Tibial nerve (tissue), 4 donors: ENCODE measurements at regions not wholly inside any gene's neighbourhood (a gene's known extent, or its start where the extent isn't known, plus 50 kb on each side); places are given as distances from the start of the nearest gene placed in this dataset.

Experiments
- DNase-seq, 2 donors: peaks; one replicate each; pipeline ENCODE4 v3.0.0-alpha.2; 2019; ENCODE audit warnings: low spot score in 2 of 2
- H3K27ac ChIP-seq, 4 donors: fragments of 200-600 bp; sonication (generic) in 3 of 4; one replicate each; pipeline ENCODE4 v1.5.1; 2017 to 2019; ENCODE audit warnings: mild to moderate bottlenecking in 1 of 4
- H3K27me3 ChIP-seq, 2 donors: fragments of 200-600 bp; sonication (generic) in 1 of 2; one replicate each; pipeline versions ENCODE4 v1.5.1 to v1.6.0; 2017 to 2019
- H3K36me3 ChIP-seq, 3 donors: fragments of 200-600 bp; sonication (generic); one replicate each; pipeline ENCODE4 v1.5.1; 2018 to 2019
- H3K4me1 ChIP-seq, 4 donors: fragments of 200-600 bp; sonication (generic) in 3 of 4; one replicate each; pipeline ENCODE4 v1.5.1; 2017 to 2019
- H3K4me3 ChIP-seq, 4 donors: fragments of 200-600 bp; sonication (generic) in 3 of 4; one replicate each; pipeline ENCODE4 v1.5.1; 2017 to 2019; ENCODE audit warnings: mild to moderate bottlenecking in 1 of 4, moderate library complexity in 1 of 4
- H3K9me3 ChIP-seq, 4 donors: fragments of 200-600 bp; sonication (generic) in 3 of 4; one replicate each; pipeline ENCODE4 v1.5.1; 2017 to 2019
- EP300 ChIP-seq, 2 donors: sonication (generic); formaldehyde crosslinking; IDR thresholded peaks; one replicate each; pipeline ENCODE4 v1.6.1; 2017; ENCODE audit warnings: antibody characterized with exemption in 2 of 2, mild to moderate bottlenecking in 1 of 2
- POLR2A ChIP-seq, 2 donors: fragments of 450-650 bp; IDR thresholded peaks; one replicate each; pipeline ENCODE4 v1.6.1; 2017; ENCODE audit warnings: antibody characterized with exemption in 2 of 2, mild to moderate bottlenecking in 2 of 2, moderate library complexity in 2 of 2
- WGBS, 2 donors: methylation state at CpG; one replicate each; pipeline ENCODE4 v1.1.5; 2018; 5-methylcytosine and 5-hydroxymethylcytosine counted together
- TF ChIP-seq, protein P1 (sequence below), 5 experiments: fragments of 200-600 bp in 3 of 5; fragments of 450-650 bp in 2 of 5; sonication (generic) in 3 of 5; IDR thresholded peaks; one replicate each; pipeline ENCODE4 v1.5.1; 2016 to 2019; ENCODE audit warnings: antibody characterized with exemption in 5 of 5, mild to moderate bottlenecking in 3 of 5, moderate library complexity in 2 of 5

DNA sequence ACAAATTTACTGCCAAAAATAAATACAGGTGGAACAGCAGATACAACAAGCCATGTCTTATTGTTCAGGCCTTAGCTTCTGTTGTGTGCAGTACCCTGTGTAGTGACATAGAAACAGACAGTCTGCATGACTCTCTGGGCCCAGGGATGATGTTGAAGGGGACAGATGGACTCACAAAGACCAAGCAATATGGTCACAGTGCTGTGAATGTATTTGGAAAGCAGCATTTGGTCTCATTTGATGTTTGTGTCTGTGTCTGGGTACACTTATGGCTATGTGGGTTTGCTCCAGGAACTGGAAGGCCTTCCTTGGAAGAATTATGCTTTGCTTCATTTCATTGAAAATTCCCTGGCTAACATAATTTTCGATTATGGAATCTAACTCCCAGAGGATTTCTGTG, 158.5 kb downstream of the CDC42EP3 start:
- Histone ChIP-seq H3K27ac (no peak overlapping the region), H3K4me3 (no peak overlapping the region), H3K27me3 (peaks cover 0 to 2% of the 10 kb centered on the region in 2 donors), H3K36me3 (no peaks in the 10 kb centered on the region), H3K9me3 (peaks cover 0 to 2% (median 0%) of the 10 kb centered on the region in 4 donors), H3K4me1 (no peaks in the 10 kb centered on the region)
- WGBS, 2 donors: 85 to 90% methylated on average over 1 of the region's 1 CpG
- no peak for DNase-seq
- TF ChIP-seq EP300 (IDR thresholded peaks at IDR 0.05): no peak
- no peak for TF ChIP-seq POLR2A (IDR thresholded peaks at IDR 0.05)
- TF ChIP-seq, protein P1, sequence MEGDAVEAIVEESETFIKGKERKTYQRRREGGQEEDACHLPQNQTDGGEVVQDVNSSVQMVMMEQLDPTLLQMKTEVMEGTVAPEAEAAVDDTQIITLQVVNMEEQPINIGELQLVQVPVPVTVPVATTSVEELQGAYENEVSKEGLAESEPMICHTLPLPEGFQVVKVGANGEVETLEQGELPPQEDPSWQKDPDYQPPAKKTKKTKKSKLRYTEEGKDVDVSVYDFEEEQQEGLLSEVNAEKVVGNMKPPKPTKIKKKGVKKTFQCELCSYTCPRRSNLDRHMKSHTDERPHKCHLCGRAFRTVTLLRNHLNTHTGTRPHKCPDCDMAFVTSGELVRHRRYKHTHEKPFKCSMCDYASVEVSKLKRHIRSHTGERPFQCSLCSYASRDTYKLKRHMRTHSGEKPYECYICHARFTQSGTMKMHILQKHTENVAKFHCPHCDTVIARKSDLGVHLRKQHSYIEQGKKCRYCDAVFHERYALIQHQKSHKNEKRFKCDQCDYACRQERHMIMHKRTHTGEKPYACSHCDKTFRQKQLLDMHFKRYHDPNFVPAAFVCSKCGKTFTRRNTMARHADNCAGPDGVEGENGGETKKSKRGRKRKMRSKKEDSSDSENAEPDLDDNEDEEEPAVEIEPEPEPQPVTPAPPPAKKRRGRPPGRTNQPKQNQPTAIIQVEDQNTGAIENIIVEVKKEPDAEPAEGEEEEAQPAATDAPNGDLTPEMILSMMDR (IDR thresholded peaks at IDR 0.05): no peak

DNA sequence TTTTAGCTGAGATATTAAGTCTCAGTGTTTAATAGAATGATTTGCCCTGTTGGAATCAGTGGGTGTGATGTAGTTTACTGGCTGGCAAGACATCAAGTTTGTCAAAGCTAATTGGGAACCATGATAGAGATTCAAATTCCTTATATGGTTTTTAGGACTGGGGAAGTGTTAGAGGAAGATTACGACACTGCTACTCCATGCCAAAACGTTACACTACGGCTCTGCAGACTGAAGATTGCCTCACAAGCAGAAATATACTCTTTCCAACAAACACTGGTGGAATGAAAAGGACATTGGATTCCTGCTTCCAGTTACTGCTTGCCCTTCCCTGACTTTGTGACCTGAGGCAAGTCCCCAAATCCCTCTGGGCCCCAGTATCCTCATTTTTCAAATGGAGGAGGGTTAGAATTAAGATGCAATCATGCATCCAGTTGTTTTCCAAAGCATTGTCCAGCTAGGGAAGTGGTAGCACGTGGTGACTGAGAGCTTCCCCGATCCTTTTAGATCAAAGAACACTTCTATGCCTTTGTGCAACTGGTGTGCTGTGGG, 147.6 kb downstream of the CDC42EP3 start:
- Histone ChIP-seq H3K27ac (peak overlapping the region in 2 of 4 donors; percentile 68 to 69), H3K4me1 (peaks cover 0 to 27% (median 3%) of the 10 kb centered on the region in 4 donors), H3K36me3 (no peaks in the 10 kb centered on the region), H3K9me3 (no peaks in the 10 kb centered on the region), H3K4me3 (no peak overlapping the region), H3K27me3 (no peaks in the 10 kb centered on the region)
- TF ChIP-seq, protein P1 (IDR thresholded peaks at IDR 0.05): no peak
- TF ChIP-seq EP300 (IDR thresholded peaks at IDR 0.05) (peak; percentile 40 to 89), POLR2A (IDR thresholded peaks at IDR 0.05) (no peak)
- peak; percentile 18 to 78 for DNase-seq
- WGBS, 2 donors: 10% methylated on average over 5 of the region's 5 CpGs

DNA sequence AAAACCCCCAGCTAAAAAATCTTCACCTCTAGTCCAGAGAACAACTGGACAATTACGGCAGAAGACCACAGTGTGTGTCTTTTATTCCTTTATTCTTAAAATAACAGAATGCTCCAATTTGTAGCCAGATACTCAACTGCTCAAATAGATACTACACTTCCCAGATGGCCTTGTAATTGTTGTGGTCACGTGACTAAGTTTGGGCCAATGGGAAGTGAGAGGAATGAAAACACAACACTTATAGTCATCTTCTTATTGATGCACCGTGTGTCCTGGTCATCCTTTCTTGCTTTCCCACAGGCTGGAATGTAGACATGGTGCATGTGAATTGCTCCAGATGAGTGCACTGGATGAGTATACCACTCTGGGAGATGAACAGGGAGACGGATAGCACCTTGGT, 145.1 kb downstream of the CDC42EP3 start:
- H3K27me3 ChIP-seq: no peaks in the 10 kb centered on the region

DNA sequence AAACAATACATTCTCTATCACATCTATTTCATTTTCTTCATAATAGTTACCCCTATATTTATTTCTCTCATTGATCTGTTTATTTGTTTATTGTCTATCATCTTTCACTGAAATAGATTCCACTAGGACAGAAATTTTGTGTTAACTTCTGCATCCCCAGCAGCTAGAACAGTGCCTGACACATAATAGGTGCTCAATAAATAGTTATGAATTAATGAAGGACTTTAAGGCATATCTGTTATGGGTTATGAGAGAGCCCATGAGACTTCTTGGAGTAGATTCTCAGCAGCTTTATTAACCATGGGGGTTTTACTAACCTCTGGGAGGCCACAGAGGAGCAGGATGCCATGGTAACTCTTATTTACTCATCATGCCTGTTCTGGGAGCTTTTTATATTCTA, 144.6 kb downstream of the CDC42EP3 start:
- TF ChIP-seq POLR2A (IDR thresholded peaks at IDR 0.05) (no peak), EP300 (IDR thresholded peaks at IDR 0.05) (no peak)
- TF ChIP-seq, protein P1 (IDR thresholded peaks at IDR 0.05): no peak
- no peak overlapping the region for H3K27ac ChIP-seq
- H3K9me3 ChIP-seq: no peaks in the 10 kb centered on the region

More for the DNA sequence above, 145.1 kb downstream of the CDC42EP3 start:
- 65 to 67% methylated on average over 4 of the region's 4 CpGs for WGBS, 2 donors
- Histone ChIP-seq H3K4me1 (peaks cover 0 to 27% (median 3%) of the 10 kb centered on the region in 4 donors), H3K4me3 (no peak overlapping the region), H3K36me3 (no peaks in the 10 kb centered on the region), H3K9me3 (no peaks in the 10 kb centered on the region), H3K27ac (no peak overlapping the region)
- no peak for DNase-seq
- TF ChIP-seq, protein P1 (IDR thresholded peaks at IDR 0.05): no peak
- TF ChIP-seq POLR2A (IDR thresholded peaks at IDR 0.05) (no peak), EP300 (IDR thresholded peaks at IDR 0.05) (no peak)

DNA sequence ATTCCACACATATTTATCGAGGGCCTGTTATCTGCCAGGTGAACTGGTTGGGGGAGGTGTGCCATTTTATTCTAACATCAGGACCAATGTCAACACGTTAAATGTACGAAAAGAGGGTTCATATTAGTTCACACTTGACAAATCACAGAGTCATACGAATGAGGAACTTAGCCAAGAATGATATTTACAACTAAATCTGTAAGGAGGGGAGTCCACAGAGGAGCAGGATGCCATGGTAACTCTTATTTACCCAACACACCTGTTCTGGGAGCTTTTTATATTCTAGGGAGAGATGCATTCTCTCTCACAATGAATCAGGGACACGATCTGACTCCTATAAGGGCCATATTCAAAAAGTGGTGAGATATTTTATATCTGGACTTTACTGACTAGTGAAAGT, 144.1 kb downstream of the CDC42EP3 start:
- Histone ChIP-seq H3K27ac (no peak overlapping the region), H3K9me3 (no peaks in the 10 kb centered on the region), H3K4me1 (peaks cover 0 to 23% (median 3%) of the 10 kb centered on the region in 4 donors), H3K4me3 (no peak overlapping the region), H3K36me3 (no peaks in the 10 kb centered on the region), H3K27me3 (no peaks in the 10 kb centered on the region)
- TF ChIP-seq EP300 (IDR thresholded peaks at IDR 0.05) (no peak), POLR2A (IDR thresholded peaks at IDR 0.05) (no peak)
- no peak for DNase-seq
- WGBS, 2 donors: 78 to 80% methylated on average over 5 of the region's 5 CpGs

More for the DNA sequence above, 144.6 kb downstream of the CDC42EP3 start:
- DNase-seq: no peak
- Histone ChIP-seq H3K4me1 (peaks cover 0 to 27% (median 3%) of the 10 kb centered on the region in 4 donors), H3K36me3 (no peaks in the 10 kb centered on the region), H3K4me3 (no peak overlapping the region), H3K27me3 (no peaks in the 10 kb centered on the region)
